Glomerular visceral epithelial cell (primary cell): ENCODE measurements at regions not wholly inside any gene's neighbourhood (a gene's known extent, or its start where the extent isn't known, plus 50 kb on each side); places are given as distances from the start of the nearest gene placed in this dataset.

Experiments used
- DNase-seq: peaks from one replicate; pipeline ENCODE4 v3.0.0-alpha.2; 2016; ENCODE audit errors: extremely low spot score

- no peak for DNase-seq
Measured at GRCh38 chr7:30212701-30213111, 71.7 kb upstream of the ZNRF2 start.

- no peak for DNase-seq
Measured at GRCh38 chr7:30213637-30214036, 70.8 kb upstream of the ZNRF2 start.

GRCh38 chr7:30214651-30215137 lies 69.7 kb upstream of the ZNRF2 start:
- DNase-seq: no peak

- DNase-seq: no peak
Measured at GRCh38 chr7:30221764-30222163, 62.6 kb upstream of the ZNRF2 start.

GRCh38 chr7:30222515-30223215 lies 61.7 kb upstream of the ZNRF2 start:
- no peak for DNase-seq

- no peak for DNase-seq
Measured at GRCh38 chr7:30223896-30224295, 60.5 kb upstream of the ZNRF2 start.

GRCh38 chr7:30224511-30225062 lies 59.8 kb upstream of the ZNRF2 start:
- DNase-seq: peak; percentile 49

GRCh38 chr7:30225863-30226613 lies 58.4 kb upstream of the ZNRF2 start:
- peak; percentile 82 for DNase-seq

- DNase-seq: peak; percentile 33
Measured at GRCh38 chr7:30226614-30227268, 57.7 kb upstream of the ZNRF2 start.

- DNase-seq: no peak
Measured at GRCh38 chr7:30231271-30231670, 53.1 kb upstream of the ZNRF2 start.

- no peak for DNase-seq
Measured at GRCh38 chr7:30232391-30232790, 52.0 kb upstream of the ZNRF2 start.
